HG03060 (cell line): ENCODE measurements at regions not wholly inside any gene's neighbourhood (a gene's known extent, or its start where the extent isn't known, plus 50 kb on each side); places are given as distances from the start of the nearest gene placed in this dataset.
"Not testable (repeated sequence)": the region's sequence is repeated elsewhere in the genome, so short reads cannot be mapped to it uniquely, and the experiment has no call there.

Source experiments
- ATAC-seq: cut with Tn5 transposase; IDR thresholded peaks from one replicate; pipeline ENCODE4 v1.9.1; 2021; ENCODE audit warnings: low read depth, moderate number of reproducible peaks; ENCODE audit not compliant: unreplicated experiment

GRCh38 chr2:138356178-138356577 lies 145.4 kb upstream of the SPOPL start:
- no peak for ATAC-seq

- no peak for ATAC-seq
Measured at GRCh38 chr2:138359532-138359931, 142.0 kb upstream of the SPOPL start.

- no peak for ATAC-seq
Measured at GRCh38 chr2:138364554-138365162, 136.9 kb upstream of the SPOPL start.

- no peak for ATAC-seq
Measured at GRCh38 chr2:138365581-138365980, 136.0 kb upstream of the SPOPL start.

- ATAC-seq: no peak
Measured at GRCh38 chr2:138369856-138370255, 131.7 kb upstream of the SPOPL start.

- no peak for ATAC-seq
Measured at GRCh38 chr2:138373993-138374408, 127.6 kb upstream of the SPOPL start.

GRCh38 chr2:138381373-138381772 lies 120.2 kb upstream of the SPOPL start:
- no peak for ATAC-seq

GRCh38 chr2:138382672-138383071 lies 118.9 kb upstream of the SPOPL start:
- no peak for ATAC-seq

- not testable (repeated sequence) for ATAC-seq
Measured at GRCh38 chr2:138386191-138386590, 115.4 kb upstream of the SPOPL start.

GRCh38 chr2:138389063-138389462 lies 112.5 kb upstream of the SPOPL start:
- no peak for ATAC-seq

- ATAC-seq: no peak
Measured at GRCh38 chr2:138390316-138390945, 111.1 kb upstream of the SPOPL start.

- ATAC-seq: no peak
Measured at GRCh38 chr2:138391946-138392345, 109.6 kb upstream of the SPOPL start.

- ATAC-seq: no peak
Measured at GRCh38 chr2:138395565-138396306, 105.8 kb upstream of the SPOPL start.

- no peak for ATAC-seq
Measured at GRCh38 chr2:138396843-138397242, 104.7 kb upstream of the SPOPL start.

GRCh38 chr2:138403431-138403927 lies 98.1 kb upstream of the SPOPL start:
- ATAC-seq: no peak

GRCh38 chr2:138414014-138414413 lies 87.6 kb upstream of the SPOPL start:
- no peak for ATAC-seq

GRCh38 chr2:138415985-138416384 lies 85.6 kb upstream of the SPOPL start:
- ATAC-seq: no peak

- no peak for ATAC-seq
Measured at GRCh38 chr2:138418453-138418852, 83.1 kb upstream of the SPOPL start.

GRCh38 chr2:138421315-138421970 lies 80.1 kb upstream of the SPOPL start:
- no peak for ATAC-seq

GRCh38 chr2:138421971-138422335 lies 79.6 kb upstream of the SPOPL start:
- no peak for ATAC-seq

GRCh38 chr2:138423198-138423597 lies 78.4 kb upstream of the SPOPL start:
- ATAC-seq: no peak
